WERI-Rb-1 (cell line): ENCODE measurements at regions not wholly inside any gene's neighbourhood (a gene's known extent, or its start where the extent isn't known, plus 50 kb on each side); places are given as distances from the start of the nearest gene placed in this dataset.

Experiments used
- DNase-seq: peaks from one replicate; pipeline ENCODE4 v3.0.0-alpha.2; 2020
- H3K27ac ChIP-seq: fragments of 250-450 bp; sonication (Bioruptor Pico); 2 replicates; pipeline ENCODE4 v1.5.1; 2020; ENCODE audit warnings: mild to moderate bottlenecking, moderate library complexity
- H3K27me3 ChIP-seq: fragments of 250-450 bp; sonication (Bioruptor Pico); 2 replicates; pipeline ENCODE4 v1.5.1; 2021; ENCODE audit warnings: mild to moderate bottlenecking, low read depth, moderate library complexity; ENCODE audit not compliant: insufficient read depth, severe bottlenecking
- H3K36me3 ChIP-seq: fragments of 250-450 bp; sonication (Bioruptor Pico); 2 replicates; pipeline ENCODE4 v1.5.1; 2020; ENCODE audit warnings: mild to moderate bottlenecking, moderate library complexity
- H3K4me3 ChIP-seq: 2 replicates; pipeline ENCODE4 v1.5.1; 2011; ENCODE audit warnings: low read depth, mild to moderate bottlenecking, control low read depth, low read length
- H3K9me3 ChIP-seq: fragments of 250-450 bp; sonication (Bioruptor Pico); 2 replicates; pipeline ENCODE4 v1.5.1; 2021; ENCODE audit warnings: mild to moderate bottlenecking, moderate library complexity; ENCODE audit not compliant: severe bottlenecking
- CTCF ChIP-seq: IDR thresholded peaks from 2 replicates; pipeline ENCODE4 v1.5.1; 2011; ENCODE audit warnings: low read depth, mild to moderate bottlenecking, control low read depth, inconsistent platforms, low read length

GRCh38 chr9:82729991-82730589 lies 332.9 kb downstream of the RASEF start:
- Histone ChIP-seq H3K27me3 (no peaks in the 10 kb centered on the region), H3K36me3 (no peaks in the 10 kb centered on the region), H3K27ac (no peak overlapping the region), H3K9me3 (no peaks in the 10 kb centered on the region), H3K4me3 (no peak overlapping the region)
- TF ChIP-seq CTCF: no peak
- no peak for DNase-seq

GRCh38 chr9:82732928-82733327 lies 330.0 kb downstream of the RASEF start:
- no peak for DNase-seq
- H3K27me3 ChIP-seq: no peaks in the 10 kb centered on the region
- no peaks in the 10 kb centered on the region for H3K9me3 ChIP-seq
- no peak overlapping the region for H3K27ac ChIP-seq
- no peak for TF ChIP-seq CTCF
- no peaks in the 10 kb centered on the region for H3K36me3 ChIP-seq
- no peak overlapping the region for H3K4me3 ChIP-seq

- H3K9me3 ChIP-seq: no peaks in the 10 kb centered on the region
- TF ChIP-seq CTCF: no peak
- no peak for DNase-seq
- H3K36me3 ChIP-seq: no peaks in the 10 kb centered on the region
- H3K27me3 ChIP-seq: no peaks in the 10 kb centered on the region
- no peak overlapping the region for H3K27ac ChIP-seq
- no peak overlapping the region for H3K4me3 ChIP-seq
Observed at GRCh38 chr9:82736126-82736525, 326.8 kb downstream of the RASEF start.

GRCh38 chr9:82736701-82737100 lies 326.2 kb downstream of the RASEF start:
- no peak for DNase-seq
- H3K27ac ChIP-seq: no peak overlapping the region
- no peak overlapping the region for H3K4me3 ChIP-seq
- no peaks in the 10 kb centered on the region for H3K27me3 ChIP-seq
- no peaks in the 10 kb centered on the region for H3K9me3 ChIP-seq
- H3K36me3 ChIP-seq: no peaks in the 10 kb centered on the region
- no peak for TF ChIP-seq CTCF

GRCh38 chr9:82745919-82746318 lies 317.0 kb downstream of the RASEF start:
- no peak overlapping the region for H3K27ac ChIP-seq
- H3K4me3 ChIP-seq: no peak overlapping the region
- H3K9me3 ChIP-seq: no peaks in the 10 kb centered on the region
- H3K36me3 ChIP-seq: no peaks in the 10 kb centered on the region
- no peak for TF ChIP-seq CTCF
- no peak for DNase-seq
- no peaks in the 10 kb centered on the region for H3K27me3 ChIP-seq

- TF ChIP-seq CTCF: no peak
- DNase-seq: no peak
- no peaks in the 10 kb centered on the region for H3K36me3 ChIP-seq
- no peaks in the 10 kb centered on the region for H3K9me3 ChIP-seq
- no peak overlapping the region for H3K27ac ChIP-seq
- no peaks in the 10 kb centered on the region for H3K27me3 ChIP-seq
- no peak overlapping the region for H3K4me3 ChIP-seq
Observed at GRCh38 chr9:82750411-82750913, 312.5 kb downstream of the RASEF start.
